ENCODE measurements at regions not wholly inside any gene's neighbourhood (a gene's known extent, or its start where the extent isn't known, plus 50 kb on each side); places are given as distances from the start of the nearest gene placed in this dataset.
A peak's percentile ranks its signal among the peaks of the same experiment; 100 is the strongest.

DNA sequence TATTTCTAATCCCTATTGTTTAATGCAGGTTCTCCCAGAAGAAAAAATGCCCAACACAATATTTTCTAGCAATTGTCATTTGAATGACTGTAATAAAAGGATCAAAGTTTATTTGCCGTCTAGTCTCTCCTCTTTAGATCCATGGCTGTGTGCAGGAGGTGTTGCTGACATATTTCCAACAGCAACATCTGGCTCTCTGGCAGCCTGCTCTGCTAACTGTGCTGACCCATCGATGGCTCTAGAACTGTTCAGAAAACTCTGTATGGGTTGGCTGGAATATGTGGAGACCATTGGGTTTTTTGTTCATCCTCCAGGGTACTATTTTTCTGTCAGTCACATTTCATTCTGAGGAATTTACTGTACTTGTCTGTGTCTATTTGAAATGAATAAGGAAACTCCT lies 202.0 kb upstream of the SLC27A6 start:
- DNase-seq (ENCODE audit: low read depth in 1 of 2, low spot score in 1 of 2) = no peak
- in situ Hi-C loops (cut with HindIII; ENCODE audit: low pct_unique_long_range_greater_than_20kb, low sequenced_read_pairs) = no loop called here
- no peak for TF ChIP-seq JUND (IDR thresholded peaks at IDR 0.05; ENCODE audit: low read depth)

DNA sequence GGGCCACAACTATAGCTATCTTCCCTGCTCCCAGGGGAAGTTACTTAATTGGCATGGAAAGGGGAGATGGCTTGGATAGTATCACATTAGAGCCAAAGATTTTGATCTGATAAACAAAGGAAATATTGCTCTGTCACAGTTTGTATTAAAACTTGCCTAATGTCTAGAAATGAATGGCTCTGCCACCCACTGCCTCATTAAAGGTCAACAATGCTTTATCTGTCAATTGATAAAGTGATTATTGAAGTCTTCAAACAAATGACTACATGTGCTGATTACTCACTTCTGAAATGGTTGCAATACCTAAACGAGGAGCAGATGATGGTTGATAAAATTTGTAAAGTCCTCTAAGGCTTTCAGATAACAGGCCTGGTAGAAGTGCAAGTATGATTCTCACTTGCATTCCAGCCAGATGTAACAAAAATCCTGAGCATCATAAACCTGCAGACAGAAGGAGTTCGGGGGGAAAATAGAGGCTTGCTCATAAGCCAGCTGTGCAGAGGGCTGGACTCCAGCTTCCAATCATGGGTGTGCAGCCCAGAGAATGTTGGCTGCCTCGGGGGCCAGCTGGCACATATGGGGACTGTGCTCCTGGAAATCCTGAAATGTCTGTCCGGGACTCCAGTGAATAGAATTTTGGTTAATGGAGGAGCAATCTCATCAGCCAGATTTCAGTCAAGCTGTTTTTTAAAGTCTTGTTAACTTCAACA lies 200.5 kb upstream of the SLC27A6 start:
- TF ChIP-seq JUND (IDR thresholded peaks at IDR 0.05; ENCODE audit: low read depth) = no peak
- no peak for DNase-seq (ENCODE audit: low read depth in 1 of 2, low spot score in 1 of 2)
- in situ Hi-C loops (cut with HindIII; ENCODE audit: low pct_unique_long_range_greater_than_20kb, low sequenced_read_pairs) = no loop called here

DNA sequence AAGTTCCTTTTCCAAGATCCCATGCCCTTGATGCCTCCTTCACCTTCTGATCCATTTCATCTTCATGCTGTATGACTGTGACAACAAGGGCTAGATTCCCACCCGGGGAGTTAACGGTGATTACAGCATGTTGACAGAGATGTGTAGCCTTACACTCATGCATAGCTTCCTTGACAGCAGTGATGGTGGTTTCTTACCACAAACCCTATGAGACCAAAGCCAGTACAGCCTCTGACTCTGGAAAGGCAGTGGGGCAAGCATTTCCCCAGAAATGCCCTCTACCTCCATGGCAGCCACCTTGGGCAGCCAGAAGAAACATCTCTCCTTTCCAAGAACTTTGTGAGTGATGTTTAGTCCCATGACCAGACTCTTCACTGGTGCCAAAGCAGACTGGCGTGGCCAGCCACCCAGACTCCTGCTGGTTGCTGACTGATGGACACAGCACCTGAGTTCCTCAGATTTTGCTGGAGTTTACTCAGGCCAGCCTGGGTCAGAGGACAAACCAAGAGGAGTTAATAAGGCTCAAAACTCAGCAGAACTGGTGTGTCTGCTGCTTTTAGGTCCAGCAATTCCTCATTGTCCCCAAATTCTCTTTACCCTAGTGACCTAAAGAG lies 199.7 kb upstream of the SLC27A6 start:
- in situ Hi-C loops (cut with HindIII; ENCODE audit: low pct_unique_long_range_greater_than_20kb, low sequenced_read_pairs) = no loop called here
- DNase-seq (ENCODE audit: low read depth in 1 of 2, low spot score in 1 of 2) = no peak
- no peak for TF ChIP-seq JUND (IDR thresholded peaks at IDR 0.05; ENCODE audit: low read depth)

DNA sequence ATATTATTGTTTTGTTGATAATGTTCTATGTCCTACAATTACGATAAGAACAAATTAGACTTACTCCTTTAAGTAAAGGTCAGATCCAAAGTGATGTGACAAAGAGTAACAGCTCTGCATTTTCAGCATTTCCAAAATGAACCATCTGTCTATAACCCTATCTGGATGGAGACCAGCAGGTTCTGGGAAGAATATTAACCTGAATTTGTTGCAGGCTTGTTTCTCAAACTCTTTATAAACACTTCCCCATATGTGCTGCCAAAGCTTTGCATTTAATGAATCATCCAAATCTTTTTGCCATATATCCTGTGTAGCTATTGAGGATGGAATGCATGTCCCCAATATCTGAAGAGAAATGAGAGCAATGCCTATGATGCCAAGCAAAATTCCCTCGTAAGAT lies 198.9 kb upstream of the SLC27A6 start:
- in situ Hi-C loops (cut with HindIII; ENCODE audit: low pct_unique_long_range_greater_than_20kb, low sequenced_read_pairs) = no loop called here

DNA sequence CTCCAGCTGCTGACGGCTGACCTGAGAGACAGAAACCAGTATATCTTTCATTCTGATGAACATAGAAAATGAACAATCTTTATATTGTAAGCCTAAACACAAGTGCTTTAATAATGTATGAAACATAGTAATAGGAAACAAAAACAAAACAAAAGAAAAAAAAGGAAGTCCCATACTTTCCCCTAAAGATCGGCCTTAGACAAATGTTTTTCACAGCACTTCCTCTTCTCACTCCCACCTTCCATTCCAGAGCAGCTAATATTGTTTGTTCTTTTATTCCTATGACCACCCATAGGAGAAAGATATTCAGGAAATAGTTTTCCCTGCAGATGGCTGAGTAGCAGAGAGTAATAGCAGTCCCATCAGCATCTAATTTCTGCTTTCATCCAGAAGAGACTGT lies 194.4 kb upstream of the SLC27A6 start:
- TF ChIP-seq JUND (IDR thresholded peaks at IDR 0.05; ENCODE audit: low read depth) = no peak
- in situ Hi-C loops (cut with HindIII; ENCODE audit: low pct_unique_long_range_greater_than_20kb, low sequenced_read_pairs) = no loop called here
- no peak for DNase-seq (ENCODE audit: low read depth in 1 of 2, low spot score in 1 of 2)

More for the DNA sequence above, 198.9 kb upstream of the SLC27A6 start:
- no peak for DNase-seq (ENCODE audit: low read depth in 1 of 2, low spot score in 1 of 2)
- no peak for TF ChIP-seq JUND (IDR thresholded peaks at IDR 0.05; ENCODE audit: low read depth)

DNA sequence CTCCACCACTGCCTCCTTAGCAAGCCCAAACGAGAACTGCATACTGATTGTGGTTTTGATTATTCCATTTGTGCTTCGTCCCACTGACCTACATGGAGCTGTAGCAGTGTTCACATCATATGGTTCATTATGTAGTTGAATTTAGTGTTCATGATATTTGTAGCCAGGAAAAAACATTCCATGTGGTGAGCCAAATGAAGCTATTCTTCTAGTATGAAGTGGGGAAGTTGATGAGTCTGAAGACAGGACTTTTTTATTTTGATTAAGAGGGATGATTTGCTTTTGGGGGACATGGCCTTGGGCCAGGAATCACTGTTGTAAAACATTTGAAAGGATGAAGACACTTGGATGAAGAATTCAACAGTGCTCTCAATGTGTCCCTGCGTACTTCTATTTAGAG lies 192.9 kb upstream of the SLC27A6 start:
- in situ Hi-C loops (cut with HindIII; ENCODE audit: low pct_unique_long_range_greater_than_20kb, low sequenced_read_pairs) = no loop called here
- DNase-seq (ENCODE audit: low read depth in 1 of 2, low spot score in 1 of 2) = no peak
- TF ChIP-seq JUND (IDR thresholded peaks at IDR 0.05; ENCODE audit: low read depth) = no peak

DNA sequence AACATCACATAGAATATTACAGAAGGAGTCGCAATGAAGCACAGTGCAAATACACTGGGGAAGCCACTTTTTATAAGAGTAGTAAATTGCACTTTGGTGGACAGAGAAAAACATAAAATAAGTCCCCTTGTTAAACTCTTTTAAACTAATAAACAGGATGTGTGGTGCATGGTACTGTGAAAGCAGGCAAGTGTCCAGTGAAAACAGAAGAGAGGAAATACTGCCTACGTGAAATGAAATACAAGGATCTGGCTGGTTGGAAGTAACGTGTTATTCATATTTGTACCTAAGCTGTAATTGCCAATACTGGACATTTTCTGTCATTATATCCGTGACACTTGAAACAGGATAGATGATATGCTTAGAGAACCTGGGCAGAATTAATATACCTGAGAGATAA lies 191.9 kb upstream of the SLC27A6 start:
- in situ Hi-C loops (cut with HindIII; ENCODE audit: low pct_unique_long_range_greater_than_20kb, low sequenced_read_pairs) = no loop called here
- no peak for DNase-seq (ENCODE audit: low read depth in 1 of 2, low spot score in 1 of 2)
- no peak for TF ChIP-seq JUND (IDR thresholded peaks at IDR 0.05; ENCODE audit: low read depth)

DNA sequence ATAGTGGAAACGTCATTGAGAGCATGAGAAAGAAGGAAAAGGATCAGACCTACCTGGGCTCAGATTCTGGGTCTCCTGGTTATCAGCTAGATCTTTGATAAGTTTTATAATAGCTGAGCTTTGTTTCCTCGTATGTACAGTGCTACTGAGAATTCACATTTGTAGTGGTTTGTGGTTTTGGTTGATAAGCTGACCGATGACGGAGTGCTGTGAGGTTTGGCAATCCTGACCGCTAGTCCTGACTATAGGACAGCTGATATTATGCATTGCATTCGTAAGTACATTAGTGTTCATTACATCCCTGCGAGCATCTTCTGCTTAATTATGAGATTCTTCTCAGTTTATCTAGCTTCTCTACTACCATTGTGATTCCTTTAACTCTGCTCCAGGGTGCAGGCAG lies 190.7 kb upstream of the SLC27A6 start:
- in situ Hi-C loops (cut with HindIII; ENCODE audit: low pct_unique_long_range_greater_than_20kb, low sequenced_read_pairs) = no loop called here
- no peak for DNase-seq (ENCODE audit: low read depth in 1 of 2, low spot score in 1 of 2)
- no peak for TF ChIP-seq JUND (IDR thresholded peaks at IDR 0.05; ENCODE audit: low read depth)

DNA sequence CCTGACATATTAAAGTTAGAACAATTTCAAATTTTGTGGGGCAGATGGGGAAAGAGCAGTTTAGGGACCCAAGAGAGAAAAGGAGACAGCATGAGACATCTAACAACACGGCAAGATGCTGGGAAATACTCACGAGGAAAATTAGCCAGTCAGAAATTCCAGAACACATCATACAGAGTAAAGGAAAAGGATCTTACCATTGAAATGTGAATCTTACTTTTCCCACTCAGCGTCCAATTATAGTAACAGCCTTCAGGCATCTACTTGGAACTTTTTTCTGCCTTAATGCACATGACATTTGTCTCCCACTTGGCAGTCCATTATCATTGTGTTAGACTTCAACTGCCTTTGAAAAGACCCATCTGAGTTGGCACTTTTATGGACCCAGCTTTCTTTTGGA lies 189.7 kb upstream of the SLC27A6 start:
- TF ChIP-seq JUND (IDR thresholded peaks at IDR 0.05; ENCODE audit: low read depth) = no peak
- in situ Hi-C loops (cut with HindIII; ENCODE audit: low pct_unique_long_range_greater_than_20kb, low sequenced_read_pairs) = no loop called here
- no peak for DNase-seq (ENCODE audit: low read depth in 1 of 2, low spot score in 1 of 2)

DNA sequence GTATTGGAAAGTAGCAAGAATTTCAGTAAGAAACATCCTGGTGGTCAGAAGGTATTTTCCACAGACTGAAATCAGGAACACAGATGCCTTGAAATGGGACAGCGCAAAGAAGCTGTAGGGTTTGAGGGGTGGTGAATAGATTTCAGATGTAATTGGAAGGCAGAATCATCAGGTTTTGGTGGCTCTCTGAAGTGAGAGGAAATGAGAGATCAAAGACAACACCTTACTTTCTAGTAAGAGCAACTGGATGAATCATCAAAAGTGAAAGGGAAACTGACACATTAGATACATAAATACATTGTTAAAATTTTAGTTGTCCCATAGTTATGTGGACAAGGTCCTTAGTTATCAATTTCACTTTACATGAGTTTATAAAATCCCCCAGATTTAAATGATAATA lies 188.2 kb upstream of the SLC27A6 start:
- TF ChIP-seq JUND (IDR thresholded peaks at IDR 0.05; ENCODE audit: low read depth) = no peak
- in situ Hi-C loops (cut with HindIII; ENCODE audit: low pct_unique_long_range_greater_than_20kb, low sequenced_read_pairs) = no loop called here
- no peak for DNase-seq (ENCODE audit: low read depth in 1 of 2, low spot score in 1 of 2)

DNA sequence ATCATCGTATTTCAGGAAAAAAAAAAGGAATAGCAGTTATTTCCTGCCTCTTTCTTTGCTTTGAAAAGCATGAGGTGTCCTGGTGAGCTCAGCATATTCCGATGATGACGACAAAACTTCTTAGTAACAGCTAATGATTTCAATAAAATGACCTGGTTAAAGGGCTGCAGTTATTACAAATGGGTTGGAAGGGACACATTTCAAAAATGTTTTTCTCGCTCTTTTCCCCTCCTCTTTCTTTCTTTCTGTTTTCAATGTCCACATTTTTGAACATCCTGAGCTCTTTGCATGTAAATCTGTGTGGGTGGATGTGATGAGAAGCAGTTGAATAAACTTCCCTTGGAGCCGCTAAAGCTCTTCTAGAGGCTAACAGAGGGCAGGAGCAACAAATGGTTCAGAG lies 186.8 kb upstream of the SLC27A6 start:
- in situ Hi-C loops (cut with HindIII; ENCODE audit: low pct_unique_long_range_greater_than_20kb, low sequenced_read_pairs) = no loop called here
- TF ChIP-seq JUND (IDR thresholded peaks at IDR 0.05; ENCODE audit: low read depth) = no peak
- DNase-seq (ENCODE audit: low read depth in 1 of 2, low spot score in 1 of 2) = no peak

DNA sequence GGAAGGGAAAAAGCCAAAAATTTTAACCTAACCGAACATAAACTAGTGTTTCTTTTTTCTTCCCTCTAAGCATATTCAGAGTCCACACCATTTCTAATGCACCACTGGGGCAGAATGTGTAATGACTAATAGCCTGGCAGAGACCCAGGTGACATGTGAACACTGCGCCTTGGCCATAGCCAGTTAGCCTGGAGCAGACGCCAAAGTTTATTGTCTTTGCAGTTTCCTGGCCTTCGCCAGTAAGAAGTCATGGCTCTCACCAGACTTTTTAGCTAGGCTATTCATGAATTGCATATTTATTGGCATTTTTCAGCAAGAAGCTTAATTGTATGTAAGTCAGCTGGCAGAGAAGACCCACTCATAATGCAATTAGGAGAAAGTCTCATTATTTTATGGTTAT lies 182.8 kb upstream of the SLC27A6 start:
- in situ Hi-C loops (cut with HindIII; ENCODE audit: low pct_unique_long_range_greater_than_20kb, low sequenced_read_pairs) = no loop called here
- no peak for TF ChIP-seq JUND (IDR thresholded peaks at IDR 0.05; ENCODE audit: low read depth)
- peak in 1 of 2 experiments; percentile 79 for DNase-seq (ENCODE audit: low read depth in 1 of 2, low spot score in 1 of 2)

DNA sequence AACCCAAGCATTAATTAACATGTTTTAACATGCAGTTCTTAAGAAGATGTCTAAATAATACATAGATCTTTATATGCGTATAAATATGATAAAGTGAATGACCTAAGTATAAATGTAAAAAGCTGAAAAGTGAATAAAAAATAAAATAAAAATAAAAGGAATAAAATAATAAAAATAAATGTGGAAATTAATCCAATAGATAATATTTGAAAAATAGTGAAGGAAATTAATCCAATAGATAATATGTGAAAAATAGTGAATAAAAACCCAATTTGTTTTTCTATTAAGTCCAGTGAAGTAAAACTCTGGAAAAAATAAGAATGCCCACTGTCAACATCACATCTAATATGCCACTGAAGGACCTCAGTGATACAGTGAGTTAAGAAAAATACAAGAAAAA lies 180.6 kb upstream of the SLC27A6 start:
- in situ Hi-C loops (cut with HindIII; ENCODE audit: low pct_unique_long_range_greater_than_20kb, low sequenced_read_pairs) = no loop called here
- DNase-seq (ENCODE audit: low read depth in 1 of 2, low spot score in 1 of 2) = no peak
- TF ChIP-seq JUND (IDR thresholded peaks at IDR 0.05; ENCODE audit: low read depth) = no peak

DNA sequence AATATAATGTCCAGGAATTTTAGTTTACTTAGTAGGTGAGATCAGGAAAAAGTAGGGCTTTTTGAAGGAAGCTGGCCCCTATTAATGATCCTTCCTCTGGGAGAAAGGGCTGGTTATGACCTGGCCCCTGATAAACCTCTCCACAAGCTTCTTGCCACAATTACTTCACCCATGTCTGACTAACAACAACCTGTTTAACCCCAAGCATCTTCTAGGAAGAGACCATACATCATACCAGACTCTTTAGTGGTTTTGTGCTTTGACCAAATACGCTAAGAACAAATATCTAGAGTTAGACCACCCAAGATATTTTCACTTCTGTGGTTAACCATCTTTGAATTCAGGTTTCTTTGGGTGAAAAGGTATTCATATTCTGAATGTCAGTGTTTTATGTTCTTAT lies 174.0 kb upstream of the SLC27A6 start:
- DNase-seq (ENCODE audit: low read depth in 1 of 2, low spot score in 1 of 2) = no peak
- no peak for TF ChIP-seq JUND (IDR thresholded peaks at IDR 0.05; ENCODE audit: low read depth)

More for the DNA sequence above, 174.0 kb upstream of the SLC27A6 start:
- in situ Hi-C loops (cut with HindIII; ENCODE audit: low pct_unique_long_range_greater_than_20kb, low sequenced_read_pairs) = no loop called here
